HEK293 (cell line): ENCODE measurements at regions not wholly inside any gene's neighbourhood (a gene's known extent, or its start where the extent isn't known, plus 50 kb on each side); places are given as distances from the start of the nearest gene placed in this dataset.

Experiments used
- CTCF ChIA-PET: fragments of 350-600 bp; formaldehyde crosslinking; extraction: SDS; loops from one replicate; lab custom pipeline; 2021; ENCODE audit warnings: antibody characterized with exemption; lab: Yijun Ruan, JAX
- POLR2A ChIA-PET: fragments of 300-600 bp; formaldehyde crosslinking; extraction: SDS; loops from one replicate; lab custom pipeline; 2020; ENCODE audit warnings: antibody characterized with exemption, inconsistent platforms; lab: Yijun Ruan, JAX
- H3K27ac ChIP-seq: fragments of 200-500 bp; sonication (Bioruptor generic); 2 replicates; pipeline ENCODE4 v1.5.1; 2014; ENCODE audit warnings: low read depth, low read length, control low read depth, inconsistent platforms; ENCODE audit errors: extremely low read depth
- H3K36me3 ChIP-seq, 2 experiments: fragments of 200-500 bp in 1 of 2; sonication (Bioruptor generic) in 1 of 2; 1 replicate in 1 of 2; 2 replicates in 1 of 2; pipeline ENCODE4 v1.5.1; 2014 to 2017; ENCODE audit warnings: inconsistent platforms in 2 of 2, low read length in 2 of 2; ENCODE audit not compliant: control insufficient read depth in 2 of 2, insufficient read depth in 1 of 2
- H3K4me1 ChIP-seq: fragments of 200-500 bp; sonication (Bioruptor generic); 2 replicates; pipeline ENCODE4 v1.5.1; 2014; ENCODE audit warnings: mild to moderate bottlenecking, low read length, inconsistent platforms; ENCODE audit not compliant: control insufficient read depth, insufficient read depth
- H3K4me3 ChIP-seq: 2 replicates; pipeline ENCODE4 v1.5.1; 2011; ENCODE audit warnings: low read depth, mild to moderate bottlenecking, control low read depth, low read length, moderate library complexity
- H3K9me3 ChIP-seq: fragments of 200-500 bp; sonication (Bioruptor generic); 2 replicates; pipeline ENCODE4 v1.5.1; 2014; ENCODE audit warnings: low read depth, low read length, inconsistent platforms; ENCODE audit not compliant: control insufficient read depth, insufficient read depth
- IKZF3 ChIP-seq: fragments of 450-650 bp; IDR thresholded peaks from 2 replicates; pipeline ENCODE4 v1.5.0; 2018; ENCODE audit warnings: missing biosample characterization, mild to moderate bottlenecking, missing genetic modification characterization, moderate library complexity
- KLF7 ChIP-seq: fragments of 450-650 bp; formaldehyde crosslinking; IDR thresholded peaks from 2 replicates; pipeline ENCODE4 v1.5.1; 2016; ENCODE audit warnings: missing biosample characterization, missing genetic modification characterization, borderline replicate concordance
- TCF7L2 ChIP-seq: IDR thresholded peaks from 2 replicates; pipeline ENCODE4 v1.6.1; 2011; ENCODE audit warnings: low read depth, mild to moderate bottlenecking, inconsistent platforms, low read length, moderate library complexity, borderline replicate concordance
- ZBTB1 ChIP-seq: fragments of 450-650 bp; formaldehyde crosslinking; IDR thresholded peaks from 2 replicates; pipeline ENCODE4 v1.5.1; 2016; ENCODE audit warnings: missing biosample characterization, missing genetic modification characterization
- ZNF112 ChIP-seq: fragments of 450-650 bp; formaldehyde crosslinking; IDR thresholded peaks from 2 replicates; pipeline ENCODE4 v1.5.0; 2017; ENCODE audit warnings: missing biosample characterization, missing genetic modification characterization
- ZNF121 ChIP-seq: fragments of 450-650 bp; formaldehyde crosslinking; IDR thresholded peaks from 2 replicates; pipeline ENCODE4 v1.5.1; 2016; ENCODE audit warnings: missing biosample characterization, missing genetic modification characterization
- ZNF146 ChIP-seq: fragments of 450-650 bp; formaldehyde crosslinking; IDR thresholded peaks from 2 replicates; pipeline ENCODE4 v1.5.1; 2016; ENCODE audit warnings: missing biosample characterization, missing genetic modification characterization
- ZNF266 ChIP-seq: fragments of 450-650 bp; formaldehyde crosslinking; IDR thresholded peaks from 2 replicates; pipeline ENCODE4 v1.5.1; 2016; ENCODE audit warnings: missing biosample characterization, missing genetic modification characterization, low read depth
- ZNF350 ChIP-seq: fragments of 450-650 bp; formaldehyde crosslinking; IDR thresholded peaks from 2 replicates; pipeline ENCODE4 v1.5.0; 2017; ENCODE audit warnings: missing biosample characterization, mild to moderate bottlenecking, missing genetic modification characterization
- ZNF366 ChIP-seq: fragments of 450-650 bp; formaldehyde crosslinking; conservative IDR thresholded peaks from 2 replicates; pipeline ENCODE4 v1.5.1; 2016; ENCODE audit warnings: missing biosample characterization, missing genetic modification characterization
- ZNF404 ChIP-seq: fragments of 450-650 bp; formaldehyde crosslinking; IDR thresholded peaks from 2 replicates; pipeline ENCODE4 v1.5.1; 2017; ENCODE audit warnings: missing biosample characterization, missing genetic modification characterization
- ZNF48 ChIP-seq: fragments of 450-650 bp; formaldehyde crosslinking; IDR thresholded peaks from 2 replicates; pipeline ENCODE4 v1.5.1; 2016; ENCODE audit warnings: missing biosample characterization, missing genetic modification characterization
- ZNF529 ChIP-seq: fragments of 450-650 bp; formaldehyde crosslinking; IDR thresholded peaks from 2 replicates; pipeline ENCODE4 v1.5.1; 2017; ENCODE audit warnings: missing genetic modification characterization, missing biosample characterization; ENCODE audit not compliant: insufficient replicate concordance
- ZNF530 ChIP-seq: fragments of 450-650 bp; formaldehyde crosslinking; IDR thresholded peaks from 2 replicates; pipeline ENCODE4 v1.5.1; 2016; ENCODE audit warnings: low read depth, missing biosample characterization, missing genetic modification characterization
- ZNF707 ChIP-seq: fragments of 450-650 bp; formaldehyde crosslinking; IDR thresholded peaks from 2 replicates; pipeline ENCODE4 v1.5.1; 2016; ENCODE audit warnings: missing biosample characterization, missing genetic modification characterization
- TF ChIP-seq, protein P1 (sequence below): fragments of 450-650 bp; formaldehyde crosslinking; IDR thresholded peaks from 2 replicates; pipeline ENCODE4 v1.5.0; 2017; ENCODE audit warnings: missing biosample characterization, missing genetic modification characterization, borderline replicate concordance
- TF ChIP-seq, protein P2 (sequence below): fragments of 450-650 bp; formaldehyde crosslinking; IDR thresholded peaks from 2 replicates; pipeline ENCODE4 v1.5.1; 2016; ENCODE audit warnings: missing biosample characterization, missing genetic modification characterization
- TF ChIP-seq, protein P3 (sequence below): fragments of 450-650 bp; formaldehyde crosslinking; IDR thresholded peaks from 2 replicates; pipeline ENCODE4 v1.5.1; 2017; ENCODE audit warnings: missing biosample characterization, missing genetic modification characterization
- TF ChIP-seq, protein P4 (sequence below): fragments of 450-650 bp; formaldehyde crosslinking; IDR thresholded peaks from 2 replicates; pipeline ENCODE4 v1.5.1; 2016; ENCODE audit warnings: missing biosample characterization, missing genetic modification characterization
- TF ChIP-seq, protein P5 (sequence below): fragments of 450-650 bp; formaldehyde crosslinking; IDR thresholded peaks from 2 replicates; pipeline ENCODE4 v1.5.1; 2016; ENCODE audit warnings: missing biosample characterization, missing genetic modification characterization

DNA sequence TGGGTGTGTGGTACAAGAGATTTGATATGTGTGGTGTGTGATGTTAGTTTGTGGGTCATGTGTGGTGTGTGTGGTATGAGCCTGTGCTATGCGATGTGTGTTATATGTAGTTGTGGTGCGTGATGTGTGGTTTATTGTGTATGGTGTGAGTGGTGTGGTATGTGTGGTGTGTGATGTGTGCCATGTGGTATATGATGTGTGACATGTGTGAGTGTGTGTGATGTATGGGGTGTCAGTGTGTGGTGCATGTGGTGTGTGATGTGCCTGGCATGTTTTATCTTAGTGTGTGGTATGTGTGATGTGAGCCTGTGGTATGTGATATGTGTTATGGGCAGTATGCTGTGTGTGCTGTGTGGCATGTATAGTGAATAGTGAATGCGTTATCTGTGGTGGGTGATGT, 273.0 kb upstream of the IRX1 start (continued):
- TF ChIP-seq, protein P1, sequence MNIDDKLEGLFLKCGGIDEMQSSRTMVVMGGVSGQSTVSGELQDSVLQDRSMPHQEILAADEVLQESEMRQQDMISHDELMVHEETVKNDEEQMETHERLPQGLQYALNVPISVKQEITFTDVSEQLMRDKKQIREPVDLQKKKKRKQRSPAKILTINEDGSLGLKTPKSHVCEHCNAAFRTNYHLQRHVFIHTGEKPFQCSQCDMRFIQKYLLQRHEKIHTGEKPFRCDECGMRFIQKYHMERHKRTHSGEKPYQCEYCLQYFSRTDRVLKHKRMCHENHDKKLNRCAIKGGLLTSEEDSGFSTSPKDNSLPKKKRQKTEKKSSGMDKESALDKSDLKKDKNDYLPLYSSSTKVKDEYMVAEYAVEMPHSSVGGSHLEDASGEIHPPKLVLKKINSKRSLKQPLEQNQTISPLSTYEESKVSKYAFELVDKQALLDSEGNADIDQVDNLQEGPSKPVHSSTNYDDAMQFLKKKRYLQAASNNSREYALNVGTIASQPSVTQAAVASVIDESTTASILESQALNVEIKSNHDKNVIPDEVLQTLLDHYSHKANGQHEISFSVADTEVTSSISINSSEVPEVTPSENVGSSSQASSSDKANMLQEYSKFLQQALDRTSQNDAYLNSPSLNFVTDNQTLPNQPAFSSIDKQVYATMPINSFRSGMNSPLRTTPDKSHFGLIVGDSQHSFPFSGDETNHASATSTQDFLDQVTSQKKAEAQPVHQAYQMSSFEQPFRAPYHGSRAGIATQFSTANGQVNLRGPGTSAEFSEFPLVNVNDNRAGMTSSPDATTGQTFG (tag by site-specific recombination) = 0 out of 2 replicates have a peak, but pooled peaks have one; percentile 8

DNA sequence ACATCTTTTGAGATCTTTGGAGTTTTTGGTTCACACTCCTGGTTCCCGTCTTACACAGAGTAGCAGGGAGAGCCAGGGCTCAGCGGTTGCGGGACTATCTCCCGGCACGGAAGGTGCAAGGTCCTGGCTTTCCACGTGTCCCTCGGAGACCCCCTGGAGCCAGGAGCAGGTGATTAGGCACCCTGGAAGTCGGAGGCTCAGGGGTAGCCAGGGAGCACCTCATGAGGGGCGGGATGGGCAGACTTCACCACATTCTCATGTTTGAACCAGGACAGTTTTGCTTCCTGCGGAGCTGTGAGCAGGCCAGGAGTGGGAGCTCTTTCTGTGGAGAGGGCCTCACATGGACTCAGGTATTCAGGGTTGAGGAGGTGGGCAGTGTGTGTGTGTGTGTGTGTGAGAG, 273.7 kb upstream of the IRX1 start:
- Histone ChIP-seq H3K4me1 (no peaks in the 10 kb centered on the region), H3K36me3 (no peaks in the 10 kb centered on the region), H3K9me3 (no peaks in the 10 kb centered on the region), H3K4me3 (no peak overlapping the region), H3K27ac (no peak overlapping the region)
- CTCF ChIA-PET = no interaction called here
- TF ChIP-seq IKZF3 (tag by site-specific recombination) (no peak), ZBTB1 (tag by site-specific recombination) (no peak), ZNF404 (tag by site-specific recombination) (no peak), TCF7L2 (no peak), ZNF48 (no peak), ZNF266 (tag by site-specific recombination) (no peak), KLF7 (tag by site-specific recombination) (no peak), ZNF707 (tag by site-specific recombination) (no peak), ZNF146 (tag by site-specific recombination) (no peak), ZNF366 (tag by site-specific recombination) (no peak), ZNF529 (tag by site-specific recombination) (no peak), ZNF121 (tag by site-specific recombination) (no peak), ZNF530 (no peak), ZNF112 (tag by site-specific recombination) (no peak), ZNF350 (tag by site-specific recombination) (no peak)
- TF ChIP-seq, protein P2, sequence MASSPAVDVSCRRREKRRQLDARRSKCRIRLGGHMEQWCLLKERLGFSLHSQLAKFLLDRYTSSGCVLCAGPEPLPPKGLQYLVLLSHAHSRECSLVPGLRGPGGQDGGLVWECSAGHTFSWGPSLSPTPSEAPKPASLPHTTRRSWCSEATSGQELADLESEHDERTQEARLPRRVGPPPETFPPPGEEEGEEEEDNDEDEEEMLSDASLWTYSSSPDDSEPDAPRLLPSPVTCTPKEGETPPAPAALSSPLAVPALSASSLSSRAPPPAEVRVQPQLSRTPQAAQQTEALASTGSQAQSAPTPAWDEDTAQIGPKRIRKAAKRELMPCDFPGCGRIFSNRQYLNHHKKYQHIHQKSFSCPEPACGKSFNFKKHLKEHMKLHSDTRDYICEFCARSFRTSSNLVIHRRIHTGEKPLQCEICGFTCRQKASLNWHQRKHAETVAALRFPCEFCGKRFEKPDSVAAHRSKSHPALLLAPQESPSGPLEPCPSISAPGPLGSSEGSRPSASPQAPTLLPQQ (tag by site-specific recombination) = no peak
- TF ChIP-seq, protein P3, sequence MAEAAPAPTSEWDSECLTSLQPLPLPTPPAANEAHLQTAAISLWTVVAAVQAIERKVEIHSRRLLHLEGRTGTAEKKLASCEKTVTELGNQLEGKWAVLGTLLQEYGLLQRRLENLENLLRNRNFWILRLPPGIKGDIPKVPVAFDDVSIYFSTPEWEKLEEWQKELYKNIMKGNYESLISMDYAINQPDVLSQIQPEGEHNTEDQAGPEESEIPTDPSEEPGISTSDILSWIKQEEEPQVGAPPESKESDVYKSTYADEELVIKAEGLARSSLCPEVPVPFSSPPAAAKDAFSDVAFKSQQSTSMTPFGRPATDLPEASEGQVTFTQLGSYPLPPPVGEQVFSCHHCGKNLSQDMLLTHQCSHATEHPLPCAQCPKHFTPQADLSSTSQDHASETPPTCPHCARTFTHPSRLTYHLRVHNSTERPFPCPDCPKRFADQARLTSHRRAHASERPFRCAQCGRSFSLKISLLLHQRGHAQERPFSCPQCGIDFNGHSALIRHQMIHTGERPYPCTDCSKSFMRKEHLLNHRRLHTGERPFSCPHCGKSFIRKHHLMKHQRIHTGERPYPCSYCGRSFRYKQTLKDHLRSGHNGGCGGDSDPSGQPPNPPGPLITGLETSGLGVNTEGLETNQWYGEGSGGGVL = no peak
- TF ChIP-seq, protein P4, sequence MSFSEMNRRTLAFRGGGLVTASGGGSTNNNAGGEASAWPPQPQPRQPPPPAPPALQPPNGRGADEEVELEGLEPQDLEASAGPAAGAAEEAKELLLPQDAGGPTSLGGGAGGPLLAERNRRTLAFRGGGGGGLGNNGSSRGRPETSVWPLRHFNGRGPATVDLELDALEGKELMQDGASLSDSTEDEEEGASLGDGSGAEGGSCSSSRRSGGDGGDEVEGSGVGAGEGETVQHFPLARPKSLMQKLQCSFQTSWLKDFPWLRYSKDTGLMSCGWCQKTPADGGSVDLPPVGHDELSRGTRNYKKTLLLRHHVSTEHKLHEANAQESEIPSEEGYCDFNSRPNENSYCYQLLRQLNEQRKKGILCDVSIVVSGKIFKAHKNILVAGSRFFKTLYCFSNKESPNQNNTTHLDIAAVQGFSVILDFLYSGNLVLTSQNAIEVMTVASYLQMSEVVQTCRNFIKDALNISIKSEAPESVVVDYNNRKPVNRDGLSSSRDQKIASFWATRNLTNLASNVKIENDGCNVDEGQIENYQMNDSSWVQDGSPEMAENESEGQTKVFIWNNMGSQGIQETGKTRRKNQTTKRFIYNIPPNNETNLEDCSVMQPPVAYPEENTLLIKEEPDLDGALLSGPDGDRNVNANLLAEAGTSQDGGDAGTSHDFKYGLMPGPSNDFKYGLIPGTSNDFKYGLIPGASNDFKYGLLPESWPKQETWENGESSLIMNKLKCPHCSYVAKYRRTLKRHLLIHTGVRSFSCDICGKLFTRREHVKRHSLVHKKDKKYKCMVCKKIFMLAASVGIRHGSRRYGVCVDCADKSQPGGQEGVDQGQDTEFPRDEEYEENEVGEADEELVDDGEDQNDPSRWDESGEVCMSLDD (tag by site-specific recombination) = no peak
- TF ChIP-seq, protein P5, sequence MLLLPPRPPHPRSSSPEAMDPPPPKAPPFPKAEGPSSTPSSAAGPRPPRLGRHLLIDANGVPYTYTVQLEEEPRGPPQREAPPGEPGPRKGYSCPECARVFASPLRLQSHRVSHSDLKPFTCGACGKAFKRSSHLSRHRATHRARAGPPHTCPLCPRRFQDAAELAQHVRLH = no peak
- POLR2A ChIA-PET = no interaction called here
